Stomach (tissue), 4 donors: ENCODE measurements at regions not wholly inside any gene's neighbourhood (a gene's known extent, or its start where the extent isn't known, plus 50 kb on each side); places are given as distances from the start of the nearest gene placed in this dataset.

Source experiments
- EP300 ChIP-seq: sonication (generic); formaldehyde crosslinking; IDR thresholded peaks from one replicate; pipeline ENCODE4 v1.6.1; 2017; ENCODE audit warnings: antibody characterized with exemption
- POLR2A ChIP-seq, 4 donors: fragments of 450-650 bp; IDR thresholded peaks; one replicate each; pipeline ENCODE4 v1.6.1; 2016; ENCODE audit warnings: antibody characterized with exemption in 4 of 4, control low read depth in 2 of 4, mild to moderate bottlenecking in 1 of 4, moderate library complexity in 1 of 4
- POLR2AphosphoS5 ChIP-seq, 3 donors: sonication (generic); formaldehyde crosslinking; IDR thresholded peaks; one replicate each; pipeline ENCODE4 v1.6.1; 2016; ENCODE audit warnings: antibody characterized with exemption in 3 of 3
- TF ChIP-seq, protein P1 (sequence below), 7 experiments: fragments of 450-650 bp in 4 of 7; fragments of 200-600 bp in 3 of 7; sonication (generic) in 3 of 7; IDR thresholded peaks; one replicate each; pipeline ENCODE4 v1.5.1; 2016 to 2019; ENCODE audit warnings: antibody characterized with exemption in 7 of 7, control low read depth in 2 of 7, mild to moderate bottlenecking in 1 of 7

DNA sequence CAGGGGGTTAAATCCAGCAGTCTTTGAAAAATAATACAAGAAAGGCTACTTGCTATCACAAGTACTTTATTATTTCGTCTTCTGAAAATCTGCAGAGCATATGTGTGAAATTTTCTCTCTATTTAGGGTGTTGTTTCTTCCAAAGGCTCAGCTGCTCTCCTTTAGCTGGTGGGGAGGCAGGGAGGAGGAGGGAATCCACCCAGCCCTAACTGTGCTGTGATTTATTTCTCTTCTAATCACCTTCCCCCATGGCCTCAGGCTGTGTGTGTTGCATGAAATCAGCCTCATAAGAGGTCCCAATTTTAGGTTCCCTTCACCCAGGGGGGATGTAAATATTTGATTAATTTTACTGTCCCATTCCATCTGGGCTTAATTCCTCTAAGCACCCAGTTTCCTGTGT is 77.6 kb upstream of the PGBD5 start:
- TF ChIP-seq, protein P1, sequence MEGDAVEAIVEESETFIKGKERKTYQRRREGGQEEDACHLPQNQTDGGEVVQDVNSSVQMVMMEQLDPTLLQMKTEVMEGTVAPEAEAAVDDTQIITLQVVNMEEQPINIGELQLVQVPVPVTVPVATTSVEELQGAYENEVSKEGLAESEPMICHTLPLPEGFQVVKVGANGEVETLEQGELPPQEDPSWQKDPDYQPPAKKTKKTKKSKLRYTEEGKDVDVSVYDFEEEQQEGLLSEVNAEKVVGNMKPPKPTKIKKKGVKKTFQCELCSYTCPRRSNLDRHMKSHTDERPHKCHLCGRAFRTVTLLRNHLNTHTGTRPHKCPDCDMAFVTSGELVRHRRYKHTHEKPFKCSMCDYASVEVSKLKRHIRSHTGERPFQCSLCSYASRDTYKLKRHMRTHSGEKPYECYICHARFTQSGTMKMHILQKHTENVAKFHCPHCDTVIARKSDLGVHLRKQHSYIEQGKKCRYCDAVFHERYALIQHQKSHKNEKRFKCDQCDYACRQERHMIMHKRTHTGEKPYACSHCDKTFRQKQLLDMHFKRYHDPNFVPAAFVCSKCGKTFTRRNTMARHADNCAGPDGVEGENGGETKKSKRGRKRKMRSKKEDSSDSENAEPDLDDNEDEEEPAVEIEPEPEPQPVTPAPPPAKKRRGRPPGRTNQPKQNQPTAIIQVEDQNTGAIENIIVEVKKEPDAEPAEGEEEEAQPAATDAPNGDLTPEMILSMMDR (IDR thresholded peaks at IDR 0.05): no peak
- TF ChIP-seq EP300 (no peak), POLR2A (IDR thresholded peaks at IDR 0.05) (no peak), POLR2AphosphoS5 (IDR thresholded peaks at IDR 0.05) (no peak)
